ENCODE measurements at regions not wholly inside any gene's neighbourhood (a gene's known extent, or its start where the extent isn't known, plus 50 kb on each side); places are given as distances from the start of the nearest gene placed in this dataset.

DNA sequence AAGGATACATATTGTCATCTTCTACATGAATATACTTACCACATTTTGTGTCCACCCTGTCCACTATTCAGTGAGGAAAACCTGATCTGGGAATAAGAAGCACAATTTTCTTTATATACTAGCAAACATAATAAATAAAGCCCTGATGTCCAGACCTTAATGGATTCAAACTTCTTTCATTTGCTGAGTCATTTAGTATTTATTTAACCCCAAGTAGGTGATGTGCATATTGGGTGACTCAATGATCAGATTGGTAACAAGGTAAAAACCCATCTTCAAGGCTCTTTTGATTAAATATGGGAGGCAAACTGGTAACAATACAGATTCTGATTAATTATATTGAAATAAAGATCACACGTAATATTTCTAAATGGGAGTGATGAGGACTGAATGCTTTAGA, 1159.8 kb upstream of the EYS start:
- no peak for TF ChIP-seq RBBP5 (IDR thresholded peaks at IDR 0.05; ENCODE audit: borderline replicate concordance, insufficient read depth, low read length, poor library complexity, severe bottlenecking)
- TF ChIP-seq CHD4 (IDR thresholded peaks at IDR 0.05; ENCODE audit: insufficient read depth, insufficient replicate concordance, low read depth, low read length, poor library complexity, severe bottlenecking) = no peak
- no peak for TF ChIP-seq BHLHE40 (IDR thresholded peaks at IDR 0.05; ENCODE audit: low read length)

All from K562 (cell line).